ENCODE measurements at regions not wholly inside any gene's neighbourhood (a gene's known extent, or its start where the extent isn't known, plus 50 kb on each side); places are given as distances from the start of the nearest gene placed in this dataset.

DNA sequence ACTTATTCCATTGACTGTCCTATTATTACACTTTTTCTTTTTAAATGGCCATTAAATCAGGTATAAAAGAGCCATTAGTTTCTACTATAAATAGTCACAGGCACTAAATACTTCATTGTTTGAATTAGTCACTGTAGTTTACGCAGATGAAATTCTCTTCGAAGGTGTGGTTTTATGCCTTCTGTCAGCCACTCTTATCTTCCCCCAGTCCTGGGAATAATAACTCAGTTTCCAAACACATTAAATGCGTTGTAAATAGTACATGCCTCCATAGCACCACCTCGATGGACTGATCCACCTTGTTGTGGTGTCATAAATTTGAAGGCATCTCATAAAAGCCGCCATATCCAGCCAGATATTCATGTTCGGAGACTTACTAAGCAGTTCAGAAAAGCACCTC, 72.1 kb upstream of the PARD3B start:
- DNase-seq (ENCODE audit: low spot score), result no peak
- intact Hi-C loops (cut with DNase I), result no loop called here

DNA sequence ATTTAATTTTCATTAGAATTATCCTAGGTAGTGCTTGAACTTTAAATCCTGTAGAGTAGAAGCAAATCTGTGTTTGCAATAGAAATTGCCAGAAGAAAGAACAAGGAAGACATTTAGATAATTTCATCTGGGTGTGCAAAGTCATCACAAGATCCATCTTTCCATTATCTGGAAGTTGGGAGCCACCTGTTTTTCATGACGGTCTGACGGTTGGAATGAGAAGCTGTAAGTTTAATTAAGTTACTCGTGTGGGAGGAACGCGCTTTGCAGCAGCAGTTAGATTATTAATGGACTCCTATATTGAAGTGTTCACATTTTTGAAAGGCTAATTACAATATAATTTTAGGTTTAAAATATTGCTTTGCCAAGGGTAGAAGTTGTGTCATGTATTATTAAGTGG, 69.9 kb upstream of the PARD3B start:
- DNase-seq (ENCODE audit: low spot score), result no peak
- intact Hi-C loops (cut with DNase I), result no loop called here

DNA sequence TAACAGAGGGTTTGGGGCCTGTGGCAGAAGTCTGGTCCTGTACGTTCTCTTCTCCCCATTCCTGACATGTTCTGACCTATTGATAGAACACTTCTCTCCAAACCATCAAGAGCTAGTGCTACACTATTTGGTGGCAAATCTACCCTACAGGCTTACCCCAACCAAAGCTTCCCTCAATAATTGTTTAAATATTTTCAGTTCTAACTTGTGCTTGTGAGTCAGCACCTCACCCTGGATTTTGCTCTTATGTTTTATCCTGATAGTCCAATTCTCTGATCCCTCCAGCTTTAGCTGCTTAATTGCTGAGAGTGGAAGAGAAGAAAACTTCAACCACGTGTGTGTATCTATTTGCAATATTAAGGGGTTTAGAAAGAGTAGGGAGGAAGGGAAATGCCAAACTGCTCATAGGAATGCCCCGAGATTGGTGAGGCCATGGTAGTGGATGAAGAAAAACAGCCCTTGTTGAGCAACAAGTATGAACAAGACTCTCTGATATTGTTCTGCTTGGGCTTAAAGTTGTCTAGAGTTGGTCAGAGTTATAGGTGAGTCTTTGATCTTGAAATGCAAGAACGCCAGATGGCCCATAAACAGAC, 67.8 kb upstream of the PARD3B start:
- DNase-seq (ENCODE audit: low spot score), result no peak
- intact Hi-C loops (cut with DNase I), result no loop called here

- intact Hi-C loops (cut with DNase I), result no loop called here
- no peak for DNase-seq (ENCODE audit: low spot score)
These were observed 65.7 kb upstream of the PARD3B start for GRCh38 chr2:204479557-204479956.

- DNase-seq (ENCODE audit: low spot score), result no peak
- intact Hi-C loops (cut with DNase I), result no loop called here
These were observed 64.6 kb upstream of the PARD3B start for GRCh38 chr2:204480676-204481075.

GRCh38 chr2:204483608-204484081, 61.6 kb upstream of the PARD3B start:
- no peak for DNase-seq (ENCODE audit: low spot score)
- intact Hi-C loops (cut with DNase I), result no loop called here

DNA sequence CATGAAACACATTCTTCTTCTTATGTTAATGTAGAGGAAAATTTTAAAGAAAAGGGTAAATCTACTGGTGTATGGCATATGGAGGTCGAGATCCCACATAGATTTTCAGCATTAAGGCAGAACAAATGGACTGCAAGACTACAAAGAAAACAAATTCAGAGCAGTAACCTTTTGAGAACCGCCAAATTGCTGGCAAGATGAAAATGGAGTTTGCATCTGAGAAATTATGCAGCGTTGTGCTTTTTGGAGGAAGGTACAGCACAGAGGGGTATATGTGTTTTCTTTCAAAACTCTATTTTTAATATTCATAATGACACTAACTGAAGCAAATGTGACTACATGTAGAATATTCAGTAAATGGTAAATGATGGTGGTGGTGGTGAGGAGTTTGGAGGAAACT, 59.0 kb upstream of the PARD3B start:
- no peak for DNase-seq (ENCODE audit: low spot score)
- intact Hi-C loops (cut with DNase I), result no loop called here

DNA sequence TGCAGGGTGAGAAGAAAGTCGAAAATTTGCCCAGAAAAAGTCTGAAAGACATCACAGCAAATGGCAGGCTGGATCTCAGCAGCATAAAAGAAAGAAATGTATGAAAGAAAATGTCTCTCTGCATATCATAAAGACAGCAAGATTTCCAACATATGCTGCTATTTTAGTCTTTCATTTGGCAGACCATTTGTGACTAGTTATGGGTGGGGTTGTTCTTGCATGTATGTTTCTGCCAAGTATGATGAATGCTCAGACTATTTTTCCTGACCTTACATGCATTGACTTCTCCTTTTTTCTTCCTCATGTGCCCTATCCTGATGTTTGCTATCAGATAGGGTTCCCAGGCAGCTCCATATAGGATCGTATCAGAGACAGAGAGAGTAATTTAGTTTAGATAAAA, 58.5 kb upstream of the PARD3B start:
- DNase-seq (ENCODE audit: low spot score), result no peak
- intact Hi-C loops (cut with DNase I), result no loop called here

GRCh38 chr2:204487447-204488229, 57.6 kb upstream of the PARD3B start:
- no peak for DNase-seq (ENCODE audit: low spot score)
- intact Hi-C loops (cut with DNase I), result no loop called here

DNA sequence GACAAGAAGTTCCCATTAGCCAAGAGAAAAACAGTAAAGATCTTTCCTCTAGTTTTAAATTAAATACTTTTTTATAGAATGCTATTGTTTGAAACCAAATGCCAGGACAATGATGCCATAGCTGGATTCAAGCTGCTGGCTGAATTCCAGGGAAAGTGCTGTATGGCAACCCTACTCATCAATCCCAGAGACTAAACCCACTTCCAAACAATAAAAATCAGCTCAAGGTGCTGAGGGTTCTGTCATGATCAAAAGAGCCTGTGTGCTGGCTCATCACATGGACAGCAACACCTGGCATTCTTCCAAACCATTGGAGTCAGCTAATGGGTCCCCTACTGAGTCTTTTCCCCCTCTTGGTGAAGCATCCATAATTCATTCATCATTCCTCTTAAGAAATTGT, 53.7 kb upstream of the PARD3B start:
- intact Hi-C loops (cut with DNase I), result no loop called here
- no peak for DNase-seq (ENCODE audit: low spot score)

DNA sequence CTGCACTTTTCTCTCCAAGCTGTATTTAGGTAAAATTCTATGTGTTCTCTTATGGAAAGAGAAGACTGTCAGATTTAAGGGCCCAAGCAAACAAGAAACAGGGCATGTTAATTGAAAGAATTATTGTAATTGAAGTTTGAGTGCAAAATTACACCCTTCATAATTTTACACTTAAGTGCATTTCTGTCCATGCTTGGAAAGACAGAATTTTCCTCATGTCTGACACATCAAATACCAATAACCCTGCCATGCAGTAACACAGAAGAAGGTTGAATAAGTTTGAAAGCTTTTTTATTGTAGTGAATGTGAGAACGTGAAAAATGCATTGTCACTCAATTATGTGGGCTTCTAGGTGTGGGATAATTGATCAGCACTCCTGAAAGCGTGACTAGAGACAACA, 52.9 kb upstream of the PARD3B start:
- intact Hi-C loops (cut with DNase I), result no loop called here
- no peak for DNase-seq (ENCODE audit: low spot score)

GRCh38 chr2:204494681-204495080, 50.6 kb upstream of the PARD3B start:
- no peak for DNase-seq (ENCODE audit: low spot score)
- intact Hi-C loops (cut with DNase I), result no loop called here

GRCh38 chr2:204495381-204495780, 49.9 kb upstream of the PARD3B start:
- intact Hi-C loops (cut with DNase I), result no loop called here
- DNase-seq (ENCODE audit: low spot score), result no peak
